ENCODE measurements at regions not wholly inside any gene's neighbourhood (a gene's known extent, or its start where the extent isn't known, plus 50 kb on each side); places are given as distances from the start of the nearest gene placed in this dataset.

DNA sequence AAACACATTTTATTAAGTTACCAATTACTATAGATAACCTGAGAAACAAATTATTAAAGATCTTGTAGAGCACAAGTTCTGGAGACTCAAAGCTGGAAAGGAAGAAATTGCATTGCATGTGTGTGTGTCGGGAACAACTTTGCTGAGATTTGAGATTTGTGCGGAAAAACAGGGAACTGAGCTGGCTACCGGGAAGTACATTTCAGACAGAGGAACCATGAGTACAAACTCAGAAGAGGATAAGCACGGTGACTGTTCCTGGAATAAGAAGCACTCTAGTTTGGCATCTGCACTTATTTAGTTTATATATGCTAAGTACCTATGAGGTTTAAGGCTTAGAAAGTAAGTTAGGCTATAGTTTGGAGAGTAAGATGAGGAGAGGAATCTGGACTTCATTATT lies 97.8 kb downstream of the DACT1 start:
- Mint-ChIP-seq H3K27me3 (ENCODE audit: low read depth) (peaks cover 10% of the 10 kb centered on the region), H3K4me1 (peaks cover 11% of the 10 kb centered on the region), H3K4me3 (no peak overlapping the region), H3K27ac (ENCODE audit: unreplicated experiment) (no peak overlapping the region), H3K36me3 (ENCODE audit: low read depth) (no peaks in the 10 kb centered on the region), H3K9me3 (peaks cover 1% of the 10 kb centered on the region)
- TF ChIP-seq CTCF (conservative IDR thresholded peaks at IDR 0.05): no peak
- DNase-seq (ENCODE audit: low read depth, low spot score): no peak

GRCh38 chr14:58736606-58737005 lies 98.8 kb downstream of the DACT1 start:
- Mint-ChIP-seq H3K27ac (ENCODE audit: unreplicated experiment) (no peak overlapping the region), H3K4me3 (no peak overlapping the region), H3K4me1 (peaks cover 11% of the 10 kb centered on the region), H3K9me3 (no peaks in the 10 kb centered on the region), H3K36me3 (ENCODE audit: low read depth) (no peaks in the 10 kb centered on the region), H3K27me3 (ENCODE audit: low read depth) (peaks cover 10% of the 10 kb centered on the region)
- DNase-seq (ENCODE audit: low read depth, low spot score): no peak
- no peak for TF ChIP-seq CTCF (conservative IDR thresholded peaks at IDR 0.05)

DNA sequence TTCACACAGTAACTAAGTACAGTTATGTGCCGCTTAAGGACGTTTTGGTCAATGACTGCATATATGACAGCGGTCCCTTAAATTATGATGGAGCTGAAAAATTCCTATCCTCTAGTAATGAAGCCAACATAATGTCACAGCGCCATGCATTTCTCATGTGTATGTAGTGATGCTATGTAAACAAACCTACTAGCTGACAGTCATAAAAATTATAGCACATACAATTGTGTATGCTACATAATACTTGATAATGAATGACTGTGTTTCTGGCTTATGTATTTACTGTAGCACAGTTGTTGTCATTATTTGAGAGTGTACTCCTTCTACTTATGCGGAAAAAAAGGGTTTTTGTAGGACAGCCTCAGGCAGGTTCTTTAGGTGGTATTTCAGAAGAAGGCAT lies 99.7 kb downstream of the DACT1 start:
- Mint-ChIP-seq H3K27me3 (ENCODE audit: low read depth) (peaks cover 10% of the 10 kb centered on the region), H3K4me1 (peaks cover 11% of the 10 kb centered on the region), H3K9me3 (no peaks in the 10 kb centered on the region), H3K36me3 (ENCODE audit: low read depth) (no peaks in the 10 kb centered on the region), H3K4me3 (no peak overlapping the region), H3K27ac (ENCODE audit: unreplicated experiment) (no peak overlapping the region)
- TF ChIP-seq CTCF (conservative IDR thresholded peaks at IDR 0.05): no peak
- no peak for DNase-seq (ENCODE audit: low read depth, low spot score)

DNA sequence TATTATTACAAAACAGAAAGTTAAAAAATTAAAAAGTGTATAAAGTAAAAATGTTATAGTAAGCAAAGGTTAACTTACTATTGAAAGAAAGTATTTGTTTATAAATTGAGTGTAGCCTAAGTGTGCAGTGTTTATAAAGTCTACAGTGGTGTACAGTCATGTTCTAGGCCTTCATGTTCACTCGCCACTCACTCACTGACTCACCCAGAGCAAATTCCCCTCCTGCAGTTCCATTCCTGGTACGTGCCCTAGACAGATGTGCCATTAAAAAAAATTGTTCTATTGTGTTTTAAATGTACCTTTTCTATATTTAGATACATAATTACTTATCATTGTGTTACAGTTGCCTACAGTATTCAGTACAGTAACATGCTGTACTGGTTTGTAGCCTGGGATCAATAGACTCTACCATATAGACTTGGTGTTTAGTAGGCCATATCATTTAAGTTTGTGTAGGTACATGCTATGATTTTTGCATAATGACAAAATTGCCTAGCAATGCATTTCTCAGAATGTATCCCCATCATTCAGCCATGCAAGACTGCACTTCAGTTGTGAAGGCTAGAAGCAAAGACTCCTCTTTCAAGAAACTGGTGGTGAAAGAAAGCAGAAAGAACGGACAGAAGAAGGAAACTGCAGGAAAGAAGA lies 100.6 kb downstream of the DACT1 start:
- Mint-ChIP-seq H3K9me3 (no peaks in the 10 kb centered on the region), H3K4me3 (no peak overlapping the region), H3K4me1 (peaks cover 11% of the 10 kb centered on the region), H3K27me3 (ENCODE audit: low read depth) (peaks cover 6% of the 10 kb centered on the region), H3K27ac (ENCODE audit: unreplicated experiment) (no peak overlapping the region), H3K36me3 (ENCODE audit: low read depth) (no peaks in the 10 kb centered on the region)
- TF ChIP-seq CTCF (conservative IDR thresholded peaks at IDR 0.05): no peak
- DNase-seq (ENCODE audit: low read depth, low spot score): no peak

GRCh38 chr14:58738876-58739275 lies 101.1 kb downstream of the DACT1 start:
- H3K4me3 Mint-ChIP-seq: no peak overlapping the region
- TF ChIP-seq CTCF (conservative IDR thresholded peaks at IDR 0.05): no peak
- no peaks in the 10 kb centered on the region for H3K36me3 Mint-ChIP-seq (ENCODE audit: low read depth)
- no peaks in the 10 kb centered on the region for H3K9me3 Mint-ChIP-seq
- no peak for DNase-seq (ENCODE audit: low read depth, low spot score)
- H3K27ac Mint-ChIP-seq (ENCODE audit: unreplicated experiment): no peak overlapping the region
- H3K4me1 Mint-ChIP-seq: peaks cover 15% of the 10 kb centered on the region
- H3K27me3 Mint-ChIP-seq (ENCODE audit: low read depth): peaks cover 2% of the 10 kb centered on the region

Data from neural crest cell (in vitro differentiated cells).